DMS114 treated with DMSO at 0.1 percent for 48 hours (cell line): ENCODE measurements at regions not wholly inside any gene's neighbourhood (a gene's known extent, or its start where the extent isn't known, plus 50 kb on each side); places are given as distances from the start of the nearest gene placed in this dataset.
A peak's percentile ranks its signal among the peaks of the same experiment; 100 is the strongest.
"Not testable (repeated sequence)": the region's sequence is repeated elsewhere in the genome, so short reads cannot be mapped to it uniquely, and the experiment has no call there.

Experiments used
- DNase-seq: peaks from one replicate; lab custom pipeline; 2025; ENCODE audit not compliant: unreplicated experiment; lab: John Stamatoyannopoulos, UW

DNA sequence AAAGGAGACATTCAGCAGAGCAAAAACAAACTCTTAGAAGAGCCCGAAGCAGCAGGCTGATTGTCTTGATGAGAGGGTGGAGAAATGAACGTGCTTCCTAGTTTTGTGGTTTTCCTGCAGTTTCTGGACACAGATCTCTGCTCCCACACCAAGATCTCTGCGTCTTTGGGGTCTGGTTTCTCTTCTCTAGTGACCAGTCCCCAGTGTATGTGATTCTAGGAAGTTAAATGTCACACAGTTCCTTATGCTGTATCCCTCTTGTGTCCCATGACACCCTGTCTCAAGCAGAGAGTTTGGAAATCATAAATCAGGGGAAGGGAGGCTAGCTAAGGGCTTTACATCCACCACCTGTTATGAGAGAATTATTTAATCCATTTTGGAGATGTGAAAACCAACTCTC is 55.4 kb upstream of the KLF14 start:
- no peak for DNase-seq

- DNase-seq, result no peak
Measured at GRCh38 chr7:130791746-130792145, 57.7 kb upstream of the KLF14 start.

- DNase-seq, result no peak
Measured at GRCh38 chr7:130793855-130794618, 60.0 kb upstream of the KLF14 start.

GRCh38 chr7:130794619-130794922 is 60.6 kb upstream of the KLF14 start:
- no peak for DNase-seq

- not testable (repeated sequence) for DNase-seq
Measured at GRCh38 chr7:130796425-130796824, 62.4 kb upstream of the KLF14 start.

DNA sequence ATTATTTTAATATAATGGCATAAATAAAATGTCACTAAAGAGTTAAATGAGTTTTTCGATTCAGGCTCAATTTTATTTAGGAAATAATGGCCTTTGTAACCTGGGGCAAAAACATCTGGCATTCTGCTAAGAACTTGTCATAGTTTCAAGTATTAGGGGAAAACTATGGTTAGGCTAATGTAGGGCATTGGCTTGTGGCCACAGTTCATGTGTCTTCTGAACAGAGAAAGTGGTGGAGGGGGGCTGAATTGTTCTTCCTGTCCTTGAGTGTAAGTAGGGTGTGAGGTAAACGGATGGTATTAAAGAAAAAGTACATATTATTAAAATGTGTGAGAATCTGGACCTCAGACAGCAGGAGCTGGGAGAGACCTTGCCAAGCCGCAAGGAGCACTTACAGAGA is 69.1 kb upstream of the KLF14 start:
- no peak for DNase-seq

DNA sequence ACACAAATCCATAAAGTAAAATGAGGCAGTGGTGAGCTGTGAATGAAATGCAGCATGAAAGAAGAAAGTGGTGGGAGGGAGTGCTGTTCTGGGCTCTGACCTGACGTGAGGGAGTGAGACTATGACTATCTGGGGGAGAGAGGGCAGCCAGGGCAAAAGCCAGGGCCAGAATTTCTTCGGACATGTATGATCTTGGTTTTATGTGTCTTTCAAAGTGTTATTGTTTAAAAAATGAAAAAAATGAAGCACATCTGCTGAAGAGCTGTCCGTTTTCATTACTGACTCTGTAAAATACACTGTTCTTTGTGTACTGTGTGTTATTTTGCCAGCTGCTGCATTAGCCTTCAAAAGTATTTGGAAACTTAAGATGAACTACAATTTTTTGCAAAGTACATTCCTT is 70.2 kb upstream of the KLF14 start:
- no peak for DNase-seq

DNA sequence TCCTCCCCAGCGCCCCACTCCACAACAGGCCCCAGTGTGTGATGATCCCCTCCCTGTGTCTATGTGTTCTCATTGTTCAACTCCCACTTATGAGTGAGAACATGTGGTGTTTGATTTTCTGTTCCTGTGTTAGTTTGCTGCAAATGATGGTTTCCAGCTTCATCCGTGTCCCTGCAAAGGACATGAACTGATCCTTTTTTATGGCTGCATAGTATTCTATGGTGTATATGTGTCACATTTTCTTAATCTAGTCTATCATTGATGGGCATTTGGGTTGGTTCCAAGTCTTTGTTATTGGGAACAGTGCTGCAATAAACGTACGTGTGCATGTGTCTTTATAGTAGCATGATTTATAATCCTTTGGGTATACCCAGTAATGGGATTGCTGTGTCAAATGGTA is 78.8 kb upstream of the KLF14 start:
- not testable (repeated sequence) for DNase-seq

DNA sequence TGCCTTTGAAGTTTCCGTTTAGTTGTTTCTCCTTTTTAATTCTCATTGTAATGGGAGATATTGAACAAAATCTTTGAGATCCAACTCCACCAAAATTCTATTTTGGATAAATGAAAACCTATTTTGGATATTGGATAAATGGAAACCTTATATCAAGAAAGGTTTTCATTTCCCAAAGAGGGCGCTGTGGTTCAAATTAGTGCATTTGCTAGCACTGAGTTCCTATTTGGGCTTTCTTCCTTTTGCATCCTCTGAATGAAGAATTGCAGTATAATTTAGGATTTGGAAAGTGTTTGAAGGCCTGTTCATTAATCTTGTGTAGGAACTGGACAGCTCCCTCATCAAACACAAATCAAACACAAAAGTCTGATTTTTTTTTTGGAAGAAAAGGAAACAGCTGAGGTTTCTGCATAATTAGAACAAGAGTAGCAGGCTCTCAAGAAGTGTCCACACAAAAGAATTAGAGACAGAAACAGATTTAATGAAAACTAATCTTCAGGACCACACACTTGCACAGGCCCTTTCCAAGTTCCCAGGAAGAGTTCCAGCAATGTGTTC is 80.8 kb upstream of the KLF14 start:
- DNase-seq, result no peak

DNA sequence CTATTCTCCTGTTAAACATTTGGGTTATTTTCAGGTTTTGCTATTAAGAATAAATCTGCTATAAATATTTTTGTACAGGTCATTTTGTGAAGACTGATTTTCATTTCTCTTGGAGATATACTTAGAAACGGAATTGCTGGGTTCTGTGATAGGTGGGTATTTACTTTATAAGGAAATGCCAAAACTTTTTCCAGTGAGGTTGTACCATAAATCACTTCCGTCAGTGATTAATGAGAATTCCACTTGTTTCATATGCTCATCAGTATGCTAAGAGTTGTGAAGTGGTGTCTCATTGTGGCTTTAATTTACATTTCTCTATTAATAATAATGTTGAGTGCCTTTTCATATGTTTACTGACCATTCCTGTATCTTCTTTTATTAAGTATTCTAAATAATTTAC is 84.0 kb upstream of the KLF14 start:
- DNase-seq, result no peak

DNA sequence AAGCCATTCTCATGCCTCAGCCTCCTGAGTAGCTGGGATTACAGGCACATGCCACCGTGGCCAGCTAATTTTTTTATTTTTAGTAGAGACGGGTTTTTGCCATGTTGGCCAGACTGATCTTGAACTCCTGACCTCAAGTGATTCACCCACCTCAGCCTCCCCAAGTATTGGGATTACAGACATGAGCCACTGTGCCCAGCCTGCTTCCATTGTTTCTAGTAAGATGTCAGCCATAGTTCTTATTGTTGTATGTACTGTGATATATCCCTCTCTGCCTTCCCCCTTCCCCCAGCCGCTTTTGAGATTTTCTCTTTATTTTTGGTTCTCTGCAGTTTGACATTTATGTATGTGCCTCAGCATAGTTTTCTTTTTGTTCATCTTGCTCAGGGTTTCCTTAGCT is 87.9 kb upstream of the KLF14 start:
- no peak for DNase-seq

GRCh38 chr7:130822642-130823041 is 88.6 kb upstream of the KLF14 start:
- no peak for DNase-seq

DNA sequence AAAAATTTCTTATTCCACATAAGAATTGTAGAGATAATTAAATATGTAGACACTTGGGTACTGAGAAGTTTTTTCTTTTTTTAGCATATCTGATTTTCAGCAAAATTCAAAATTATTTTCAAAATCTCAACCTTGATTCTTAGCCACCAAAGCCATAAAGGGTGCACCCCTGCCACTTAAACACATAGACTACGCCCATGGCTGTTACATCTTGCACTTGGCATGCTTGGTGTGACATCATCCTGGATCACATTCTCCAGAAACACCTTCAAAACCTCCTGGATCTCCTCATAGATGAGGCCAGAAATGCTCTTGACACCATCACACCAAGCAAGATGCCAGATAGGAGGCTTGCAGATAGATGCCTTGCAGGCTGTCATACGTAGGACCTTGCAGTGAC is 89.1 kb upstream of the KLF14 start:
- DNase-seq, result no peak

DNA sequence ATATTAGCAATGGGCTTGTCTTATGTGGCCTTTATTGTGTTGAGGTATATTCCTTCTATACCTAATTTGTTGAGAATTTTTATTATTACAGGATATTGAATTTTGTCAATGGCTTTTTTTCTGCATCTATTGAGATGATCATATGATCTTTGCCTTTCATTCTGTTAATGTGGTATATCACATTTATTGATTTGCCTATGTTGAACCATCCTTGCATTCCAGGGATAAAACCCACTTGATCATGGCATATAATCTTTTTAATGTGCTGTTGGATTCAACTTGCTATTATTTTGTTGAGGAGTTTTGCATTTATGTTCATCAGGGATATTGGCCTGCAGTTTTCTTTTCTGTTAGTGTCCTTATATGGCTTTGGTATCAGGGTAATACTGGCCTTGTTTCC is 91.8 kb upstream of the KLF14 start:
- no peak for DNase-seq

GRCh38 chr7:130829415-130829814 is 95.4 kb upstream of the KLF14 start:
- no peak for DNase-seq

DNA sequence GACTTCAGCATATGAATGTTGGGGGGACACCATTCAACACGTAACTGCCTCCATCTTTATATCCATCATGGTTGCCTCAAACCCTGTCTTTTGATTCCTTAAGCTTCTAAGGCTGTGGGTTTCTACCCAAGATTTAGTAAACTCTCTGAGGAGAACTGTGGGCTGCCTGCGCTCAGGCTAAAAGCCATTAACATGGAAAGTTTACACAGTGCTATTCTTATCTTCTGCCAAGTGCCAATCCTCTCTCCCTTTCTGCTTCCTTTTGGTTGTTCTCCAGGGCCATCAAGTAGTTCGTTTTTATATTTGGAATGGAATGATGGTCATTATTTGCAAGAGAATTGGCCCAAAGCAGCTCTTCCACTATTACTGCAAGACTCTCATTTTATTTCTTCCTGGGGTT is 97.3 kb upstream of the KLF14 start:
- DNase-seq, result no peak

DNA sequence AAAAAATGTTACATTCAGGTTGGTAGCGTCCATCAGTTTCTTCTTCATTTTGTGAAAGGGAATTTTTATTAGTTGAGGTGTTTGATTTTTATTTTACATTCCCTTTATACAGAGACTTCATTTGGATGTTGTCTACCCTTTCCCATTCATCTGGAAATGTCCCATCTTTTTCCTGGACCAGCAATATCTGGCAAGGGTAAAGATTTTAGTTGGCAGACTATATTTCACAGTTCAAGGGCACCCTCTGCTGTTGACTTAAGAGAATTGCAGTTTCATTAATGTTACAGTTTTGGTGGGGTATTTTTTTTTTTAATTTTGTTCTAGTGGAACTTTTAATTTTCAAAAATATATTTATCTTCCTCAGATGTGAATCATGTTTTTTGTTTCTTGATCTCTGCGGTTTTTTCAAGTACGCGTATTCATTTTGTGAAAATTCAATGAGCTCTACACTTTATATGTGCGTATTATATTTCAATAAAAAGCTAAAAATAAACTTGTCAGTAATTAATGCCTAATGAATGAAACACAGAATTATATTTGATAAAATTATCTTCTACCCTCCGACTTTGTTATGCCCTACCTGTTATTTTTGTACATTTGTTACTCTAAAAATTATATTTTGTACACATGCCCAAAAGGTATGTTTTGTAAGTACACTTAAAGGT is 97.9 kb upstream of the KLF14 start:
- peak; percentile 11 for DNase-seq

DNA sequence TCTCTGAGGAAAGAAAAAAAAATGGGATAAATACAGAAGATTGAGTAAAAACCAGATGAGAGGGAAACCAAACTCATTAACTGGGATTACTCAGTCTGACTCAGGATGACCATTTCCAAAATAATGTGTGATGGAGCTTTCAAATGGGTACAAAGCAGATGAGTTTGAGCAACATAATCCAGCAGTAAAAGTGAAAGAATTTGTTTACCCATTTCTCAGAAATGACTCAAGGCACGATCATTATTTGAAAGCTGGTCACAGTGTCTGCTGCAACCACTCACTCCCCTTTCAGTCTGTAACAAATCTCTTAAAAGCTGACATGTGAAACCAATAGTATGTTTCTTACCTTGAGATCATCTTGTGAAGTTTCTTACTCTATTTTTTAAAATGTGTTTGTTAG is 104.7 kb upstream of the KLF14 start:
- DNase-seq, result no peak

DNA sequence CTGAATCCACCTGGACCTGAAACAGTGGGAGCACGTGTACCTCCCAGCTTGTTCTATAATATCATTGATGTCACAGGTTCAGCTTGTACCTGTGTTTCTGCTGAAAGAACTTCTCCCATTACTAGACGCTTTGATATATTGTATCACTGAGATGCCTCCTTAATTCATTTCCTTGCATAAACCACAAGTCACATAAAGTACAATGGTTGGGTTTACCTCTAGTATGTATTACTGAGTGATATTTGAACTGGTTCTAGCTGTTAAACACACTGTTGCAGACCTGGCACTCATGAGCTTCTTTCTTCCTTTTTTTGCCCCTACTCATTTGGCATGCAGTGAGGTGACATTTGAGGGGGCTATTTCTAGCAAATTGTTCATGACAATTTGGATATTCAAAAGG is 106.6 kb upstream of the KLF14 start:
- no peak for DNase-seq

DNA sequence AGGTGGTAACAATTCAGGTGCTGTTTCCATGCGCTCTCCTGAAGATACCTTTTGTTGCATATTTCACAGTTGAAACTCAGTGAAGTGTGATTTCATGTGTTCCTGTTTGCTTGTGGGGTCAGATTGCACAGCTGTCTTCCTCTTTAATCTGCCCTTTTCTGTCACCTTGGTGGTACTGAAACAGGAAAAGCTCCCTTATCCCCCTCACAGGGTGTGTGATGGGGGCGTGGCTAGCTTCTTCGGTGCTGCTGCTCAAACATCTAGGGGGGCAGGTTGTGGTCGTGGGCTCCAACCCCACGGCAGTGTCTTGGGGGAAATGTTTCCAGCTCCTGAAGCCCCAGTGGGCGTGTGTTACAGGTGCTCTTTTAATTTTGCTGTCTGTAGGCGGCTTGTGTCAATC is 107.4 kb upstream of the KLF14 start:
- DNase-seq, result no peak

GRCh38 chr7:130843703-130844102 is 109.7 kb upstream of the KLF14 start:
- no peak for DNase-seq

DNA sequence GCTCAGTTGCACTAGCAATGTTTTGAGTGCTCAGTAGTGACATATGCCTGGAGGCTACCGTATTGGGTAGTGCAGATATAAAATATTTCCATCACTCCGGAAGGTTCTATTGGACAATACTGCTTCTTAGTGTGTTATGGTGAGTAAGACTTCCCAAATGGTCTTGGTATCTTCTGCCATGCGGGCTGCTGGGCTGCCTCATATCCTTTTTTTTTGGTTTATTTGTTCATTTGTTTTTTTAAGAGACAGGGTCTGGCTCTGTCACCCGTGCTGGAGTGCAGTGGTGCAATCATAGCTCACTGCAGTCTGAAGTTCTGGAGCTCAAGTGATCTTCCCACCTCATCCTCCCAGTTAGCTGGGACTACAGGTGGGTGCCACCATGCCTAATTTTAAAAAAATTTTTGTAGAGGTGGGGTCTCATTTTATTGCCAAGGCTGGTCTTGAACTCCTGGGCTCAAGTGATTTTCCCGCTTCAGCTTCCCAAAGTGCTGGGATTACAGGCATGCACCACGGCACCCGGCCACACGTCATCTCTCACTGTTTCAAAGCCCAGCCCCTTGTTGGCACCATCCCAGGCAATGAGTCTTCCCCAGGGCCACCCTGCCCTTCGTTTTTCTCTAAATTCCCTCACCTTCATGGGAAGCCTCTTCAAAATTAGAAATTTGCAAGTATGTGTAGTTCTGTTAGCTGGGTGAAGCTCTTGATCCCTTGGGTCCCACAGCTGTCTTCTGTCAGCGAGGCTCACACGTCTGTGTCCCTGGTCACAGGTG is 111.0 kb upstream of the KLF14 start:
- no peak for DNase-seq
